AG04450 (cell line): ENCODE measurements at regions not wholly inside any gene's neighbourhood (a gene's known extent, or its start where the extent isn't known, plus 50 kb on each side); places are given as distances from the start of the nearest gene placed in this dataset.

ENCODE experiments used
- CTCF ChIA-PET: fragments of 300-600, 350-600 bp; formaldehyde crosslinking; extraction: SDS; loops from one replicate; lab custom pipeline; 2022; ENCODE audit warnings: antibody characterized with exemption, inconsistent platforms; lab: Charles Lee
- POLR2A ChIA-PET: fragments of 350-600 bp; formaldehyde crosslinking; extraction: SDS; loops from one replicate; lab custom pipeline; 2021; ENCODE audit warnings: antibody characterized with exemption, inconsistent platforms; lab: Yijun Ruan, JAX
- DNase-seq: peaks from one replicate; pipeline ENCODE4 v3.0.0-alpha.2; 2011; ENCODE audit warnings: low read depth, low spot score
- H3K27ac ChIP-seq: one replicate; pipeline ENCODE4 v1.5.1; 2012; ENCODE audit warnings: low read depth, low read length, control low read depth
- H3K27me3 ChIP-seq: one replicate; pipeline ENCODE4 v1.6.0; 2012; ENCODE audit warnings: low read length; ENCODE audit not compliant: control insufficient read depth, insufficient read depth
- H3K4me3 ChIP-seq: 2 replicates; pipeline ENCODE4 v1.5.1; 2011; ENCODE audit warnings: mild to moderate bottlenecking, low read depth, low read length, control low read depth
- H3K9me3 ChIP-seq: 2 replicates; pipeline ENCODE4 v1.5.1; 2012; ENCODE audit warnings: low read length; ENCODE audit not compliant: control insufficient read depth, insufficient read depth
- TF ChIP-seq, protein P1 (sequence below): IDR thresholded peaks from 2 replicates; pipeline ENCODE4 v1.5.1; 2011; ENCODE audit warnings: low read depth, low read length, control low read depth, inconsistent platforms

GRCh38 chr1:218735436-218736032 lies 390.4 kb downstream of the TGFB2 start:
- peak overlapping the region; percentile 62 for H3K27ac ChIP-seq
- H3K4me3 ChIP-seq: no peak overlapping the region
- no peaks in the 10 kb centered on the region for H3K27me3 ChIP-seq
- DNase-seq: no peak
- ChIA-PET POLR2A (interaction anchor here (0.6 to 1.8 kb wide), 2 partner anchors 10 to 17 kb away, joined by 4 to 5 read pairs; no protein-coding TSS in a partner anchor), CTCF (no interaction called here)
- TF ChIP-seq, protein P1, sequence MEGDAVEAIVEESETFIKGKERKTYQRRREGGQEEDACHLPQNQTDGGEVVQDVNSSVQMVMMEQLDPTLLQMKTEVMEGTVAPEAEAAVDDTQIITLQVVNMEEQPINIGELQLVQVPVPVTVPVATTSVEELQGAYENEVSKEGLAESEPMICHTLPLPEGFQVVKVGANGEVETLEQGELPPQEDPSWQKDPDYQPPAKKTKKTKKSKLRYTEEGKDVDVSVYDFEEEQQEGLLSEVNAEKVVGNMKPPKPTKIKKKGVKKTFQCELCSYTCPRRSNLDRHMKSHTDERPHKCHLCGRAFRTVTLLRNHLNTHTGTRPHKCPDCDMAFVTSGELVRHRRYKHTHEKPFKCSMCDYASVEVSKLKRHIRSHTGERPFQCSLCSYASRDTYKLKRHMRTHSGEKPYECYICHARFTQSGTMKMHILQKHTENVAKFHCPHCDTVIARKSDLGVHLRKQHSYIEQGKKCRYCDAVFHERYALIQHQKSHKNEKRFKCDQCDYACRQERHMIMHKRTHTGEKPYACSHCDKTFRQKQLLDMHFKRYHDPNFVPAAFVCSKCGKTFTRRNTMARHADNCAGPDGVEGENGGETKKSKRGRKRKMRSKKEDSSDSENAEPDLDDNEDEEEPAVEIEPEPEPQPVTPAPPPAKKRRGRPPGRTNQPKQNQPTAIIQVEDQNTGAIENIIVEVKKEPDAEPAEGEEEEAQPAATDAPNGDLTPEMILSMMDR: no peak
- no peaks in the 10 kb centered on the region for H3K9me3 ChIP-seq

DNA sequence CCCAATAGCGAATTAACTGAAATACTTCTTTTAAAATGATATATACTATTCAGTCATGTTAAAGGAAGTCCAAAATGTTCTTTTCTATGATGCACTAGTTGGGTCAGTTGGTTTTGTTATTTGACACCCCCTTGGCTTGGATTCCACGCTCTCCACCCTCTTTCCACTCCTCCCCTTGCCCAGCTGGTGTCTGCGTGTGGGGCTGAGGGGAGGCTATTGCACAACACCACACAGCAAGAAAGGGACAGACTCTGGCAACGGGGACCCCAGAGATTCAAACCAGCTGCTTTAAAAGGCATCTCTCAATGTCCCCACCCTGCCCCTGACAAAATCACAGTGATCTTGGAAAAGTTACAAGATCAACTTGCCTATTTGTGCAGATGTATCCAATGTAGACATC lies 394.3 kb downstream of the TGFB2 start:
- Histone ChIP-seq H3K4me3 (no peak overlapping the region), H3K27me3 (no peaks in the 10 kb centered on the region), H3K27ac (no peak overlapping the region), H3K9me3 (peaks cover 2% of the 10 kb centered on the region; the same call in 1 of the 2 replicates)
- ChIA-PET CTCF (no interaction called here), POLR2A (no interaction called here)
- TF ChIP-seq, protein P1: no peak
- DNase-seq: no peak

DNA sequence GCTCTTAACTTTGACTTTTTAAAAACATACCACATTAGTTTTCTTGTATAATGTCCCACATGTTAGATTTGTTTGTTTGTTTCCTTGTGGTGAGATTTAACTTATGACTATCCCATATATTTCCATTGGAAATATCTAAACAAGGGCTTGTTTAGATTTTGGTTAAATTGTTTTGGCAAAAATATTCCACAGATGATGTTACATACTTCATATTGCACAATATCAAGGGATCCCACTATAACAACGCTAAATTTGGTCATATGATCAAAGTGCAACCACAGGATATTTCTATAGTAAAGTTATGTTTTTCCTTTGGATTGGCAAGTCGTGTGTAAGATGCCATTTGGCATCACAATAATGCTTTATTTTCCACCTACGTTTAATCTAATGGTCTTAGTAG lies 396.7 kb downstream of the TGFB2 start:
- ChIA-PET POLR2A (no interaction called here), CTCF (no interaction called here)
- no peak overlapping the region for H3K27ac ChIP-seq
- no peak overlapping the region for H3K4me3 ChIP-seq
- DNase-seq: no peak
- TF ChIP-seq, protein P1: no peak
- H3K27me3 ChIP-seq: no peaks in the 10 kb centered on the region
- H3K9me3 ChIP-seq: peaks cover 2% of the 10 kb centered on the region; the same call in 1 of the 2 replicates

DNA sequence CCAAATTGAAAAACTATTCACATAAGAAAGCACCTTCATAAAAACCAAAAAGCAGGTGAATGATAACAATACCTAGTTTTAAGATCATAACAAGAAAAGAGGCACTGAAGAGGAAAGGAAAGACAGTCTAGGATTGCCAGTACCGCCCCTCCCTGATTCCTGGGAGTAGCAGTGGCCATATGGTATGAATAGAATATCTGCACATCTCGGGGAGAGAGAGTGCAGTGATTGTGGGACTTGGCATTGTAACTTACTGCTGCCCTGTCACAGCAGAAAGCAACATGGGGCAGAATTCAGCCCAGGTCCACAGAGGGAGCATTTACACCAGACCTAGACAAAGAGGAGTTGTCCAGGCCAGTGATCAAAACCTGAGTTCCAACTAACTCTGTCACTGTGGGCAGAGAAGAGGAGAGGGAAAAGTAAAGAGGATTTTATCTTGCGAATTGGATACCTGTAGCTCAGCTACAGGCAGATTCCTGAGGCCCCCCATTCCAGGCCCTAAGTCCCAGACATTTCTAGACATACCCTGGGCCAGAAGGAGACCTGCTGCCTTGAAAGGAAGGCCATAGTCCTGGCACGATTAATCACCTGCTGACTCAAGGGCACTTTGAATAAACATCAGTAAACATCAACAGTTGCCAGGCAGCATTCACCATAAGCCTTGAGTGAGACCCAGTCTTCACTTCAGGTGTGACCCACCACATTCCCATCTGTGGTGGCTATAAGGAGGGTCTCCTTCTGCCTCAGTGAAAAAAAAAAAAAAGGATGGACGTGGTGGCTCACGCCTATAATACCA lies 397.5 kb downstream of the TGFB2 start:
- Histone ChIP-seq H3K9me3 (peaks cover 2% of the 10 kb centered on the region; the same call in 1 of the 2 replicates), H3K27me3 (no peaks in the 10 kb centered on the region), H3K4me3 (no peak overlapping the region), H3K27ac (no peak overlapping the region)
- TF ChIP-seq, protein P1: no peak
- ChIA-PET POLR2A (no interaction called here), CTCF (no interaction called here)
- no peak for DNase-seq

- no peak overlapping the region for H3K27ac ChIP-seq
- ChIA-PET CTCF (no interaction called here), POLR2A (no interaction called here)
- TF ChIP-seq, protein P1: no peak
- H3K4me3 ChIP-seq: no peak overlapping the region
- peaks cover 2% of the 10 kb centered on the region; the same call in 1 of the 2 replicates for H3K9me3 ChIP-seq
- no peak for DNase-seq
- no peaks in the 10 kb centered on the region for H3K27me3 ChIP-seq
These were observed 398.8 kb downstream of the TGFB2 start for GRCh38 chr1:218743861-218744505.
